HCT116 (cell line): ENCODE measurements at regions not wholly inside any gene's neighbourhood (a gene's known extent, or its start where the extent isn't known, plus 50 kb on each side); places are given as distances from the start of the nearest gene placed in this dataset.

Experiments used
- ATAC-seq: fragments of 200-7000 bp; cut with Tn5 transposase; 2 replicates; pipeline ENCODE4 v1.9.1; 2020; ENCODE audit warnings: mild to moderate bottlenecking, moderate library complexity
- BruUV-seq: library from RNA; stranded (reverse); fragments of 400-500 nt; replicated peaks from 2 replicates; lab custom pipeline; 2021; lab: Mats Ljungman, UMichigan
- CTCF ChIA-PET: fragments of 300-600 bp; sonication (Branson Sonifier 250); formaldehyde crosslinking; loops from one replicate; lab custom pipeline; 2021; ENCODE audit warnings: antibody characterized with exemption; lab: Charles Lee
- POLR2A ChIA-PET: fragments of 300-600, 350-600 bp; sonication (Branson Sonifier 250); formaldehyde crosslinking; loops from one replicate; lab custom pipeline; 2021; ENCODE audit warnings: antibody characterized with exemption; lab: Charles Lee
- RAD21 ChIA-PET, 2 experiments: fragments of 300-600 bp; sonication (Branson Sonifier 250); formaldehyde crosslinking; loops; one replicate each; lab custom pipeline; 2023; ENCODE audit warnings: low total read pairs in 2 of 2; ENCODE audit not compliant: uncharacterized antibody in 2 of 2, unreplicated experiment in 2 of 2, low non-redundant PET in 1 of 2; lab: Charles Lee
- DNase-seq: peaks from one replicate; pipeline ENCODE4 v3.0.0-alpha.2; 2010; ENCODE audit warnings: low read depth, low spot score
- H2AFZ ChIP-seq: fragments of 200-600 bp; shearing (Covaris generic), sonication (generic); 2 replicates; pipeline ENCODE4 v1.6.1; 2017; ENCODE audit warnings: low read depth, mixed run types, mixed read lengths, antibody characterized with exemption, low read length; ENCODE audit not compliant: poor library complexity, severe bottlenecking
- H3K27ac ChIP-seq: 2 replicates; pipeline ENCODE4 v1.5.1; 2012; ENCODE audit warnings: low read depth, low read length
- H3K27me3 ChIP-seq: fragments of 200-600 bp; sonication (generic); 2 replicates; pipeline ENCODE4 v1.6.1; 2016; ENCODE audit warnings: mixed run types, low read length, mixed read lengths; ENCODE audit not compliant: insufficient read depth
- H3K36me3 ChIP-seq, 2 experiments: fragments of 200-500 bp in 1 of 2; fragments of 200-600 bp in 1 of 2; sonication (Bioruptor generic) in 1 of 2; sonication (generic) in 1 of 2; 2 replicates each; pipeline versions ENCODE4 v1.5.1 to v1.6.1; 2014 to 2016; ENCODE audit warnings: low read length in 2 of 2, inconsistent platforms in 1 of 2, mixed read lengths in 1 of 2, mixed run types in 1 of 2; ENCODE audit not compliant: insufficient read depth in 2 of 2, control insufficient read depth in 1 of 2
- H3K4me1 ChIP-seq, 2 experiments: fragments of 200-600 bp in 1 of 2; sonication (generic) in 1 of 2; 2 replicates each; pipeline versions ENCODE4 v1.5.1 to v1.6.1; 2012 to 2017; ENCODE audit warnings: low read length in 2 of 2, inconsistent platforms in 1 of 2, mild to moderate bottlenecking in 1 of 2, mixed read lengths in 1 of 2, mixed run types in 1 of 2, moderate library complexity in 1 of 2; ENCODE audit not compliant: insufficient read depth in 2 of 2, control insufficient read depth in 1 of 2
- H3K4me2 ChIP-seq: fragments of 200-600 bp; sonication (generic); 2 replicates; pipeline ENCODE4 v1.6.1; 2017; ENCODE audit warnings: mixed run types, low read length, mixed read lengths
- H3K4me3 ChIP-seq, 2 experiments: fragments of 200-600 bp in 1 of 2; sonication (generic) in 1 of 2; replicated peaks in 1 of 2; 2 replicates each; pipeline ENCODE4 v1.5.1; 2011 to 2016; ENCODE audit warnings: low read length in 2 of 2, control low read depth in 1 of 2, low read depth in 1 of 2, mild to moderate bottlenecking in 1 of 2, mixed read lengths in 1 of 2, mixed run types in 1 of 2
- H3K79me2 ChIP-seq: fragments of 200-600 bp; sonication (generic); 2 replicates; pipeline ENCODE4 v1.6.1; 2017; ENCODE audit warnings: mild to moderate bottlenecking, mixed run types, low read length, moderate library complexity, mixed read lengths; ENCODE audit not compliant: insufficient read depth
- H3K9ac ChIP-seq: fragments of 200-600 bp; sonication (generic); 2 replicates; pipeline ENCODE4 v1.6.1; 2016; ENCODE audit warnings: low read length, mixed read lengths
- H3K9me2 ChIP-seq: fragments of 200-600 bp; sonication (generic), shearing (Covaris generic); 2 replicates; pipeline ENCODE4 v1.6.1; 2017; ENCODE audit warnings: mixed run types, mild to moderate bottlenecking, moderate library complexity; ENCODE audit not compliant: insufficient read depth
- H3K9me3 ChIP-seq, 2 experiments: fragments of 200-500 bp in 1 of 2; fragments of 200-600 bp in 1 of 2; sonication (Bioruptor generic) in 1 of 2; sonication (generic) in 1 of 2; 2 replicates each; pipeline ENCODE4 v1.6.1; 2014 to 2017; ENCODE audit warnings: low read length in 2 of 2, mixed read lengths in 2 of 2, inconsistent platforms in 1 of 2, low read depth in 1 of 2, mild to moderate bottlenecking in 1 of 2, mixed run types in 1 of 2, moderate library complexity in 1 of 2; ENCODE audit not compliant: control insufficient read depth in 1 of 2, insufficient read depth in 1 of 2
- H4K20me1 ChIP-seq: fragments of 200-600 bp; sonication (generic), shearing (Covaris generic); 2 replicates; pipeline ENCODE4 v1.6.1; 2017; ENCODE audit warnings: mixed run types, mild to moderate bottlenecking, moderate library complexity; ENCODE audit not compliant: insufficient read depth
- CBX3 ChIP-seq: IDR thresholded peaks from 2 replicates; pipeline ENCODE4 v1.6.1; 2012; ENCODE audit warnings: low read depth
- EGR1 ChIP-seq: IDR thresholded peaks from 2 replicates; pipeline ENCODE4 v1.6.1; 2012; ENCODE audit warnings: low read depth
- EZH2 ChIP-seq: fragments of 200-600 bp; sonication (generic); IDR thresholded peaks from 2 replicates; pipeline ENCODE4 v1.6.1; 2017; ENCODE audit warnings: antibody characterized with exemption, mixed run types
- FOSL1 ChIP-seq: IDR thresholded peaks from 2 replicates; pipeline ENCODE4 v1.6.1; 2012; ENCODE audit warnings: low read depth
- JUND ChIP-seq: IDR thresholded peaks from 2 replicates; pipeline ENCODE4 v1.6.1; 2012
- POLR2A ChIP-seq: IDR thresholded peaks from 2 replicates; pipeline ENCODE4 v1.7.0; 2011; ENCODE audit warnings: borderline replicate concordance; ENCODE audit not compliant: insufficient read depth, insufficient read length; ENCODE audit errors: extremely low read depth
- POLR2AphosphoS5 ChIP-seq: IDR thresholded peaks from 2 replicates; pipeline ENCODE4 v1.6.1; 2011; ENCODE audit warnings: mild to moderate bottlenecking, low read depth, low read length, moderate library complexity
- RAD21 ChIP-seq: IDR thresholded peaks from 2 replicates; pipeline ENCODE4 v1.6.1; 2012; ENCODE audit warnings: low read depth, mild to moderate bottlenecking
- SIN3A ChIP-seq: IDR thresholded peaks from 2 replicates; pipeline ENCODE4 v1.6.1; 2012; ENCODE audit warnings: low read depth
- SRF ChIP-seq: IDR thresholded peaks from 2 replicates; pipeline ENCODE4 v1.6.1; 2012; ENCODE audit warnings: low read depth
- ZFX ChIP-seq: fragments of 450-650 bp; IDR thresholded peaks from 2 replicates; pipeline ENCODE4 v1.6.1; 2017
- ZNF274 ChIP-seq: fragments of 200-500 bp; sonication (Bioruptor generic); IDR thresholded peaks from 2 replicates; pipeline ENCODE4 v1.6.1; 2014; ENCODE audit warnings: mild to moderate bottlenecking, low read depth, low read length, inconsistent platforms
- intact Hi-C: fragments of 100-400 bp; cut with micrococcal nuclease; formaldehyde crosslinking; loops from 2 replicates; pipeline ENCODE4 v1.10.0; 2022
- TF ChIP-seq, protein P1 (sequence below): IDR thresholded peaks from 2 replicates; pipeline ENCODE4 v1.6.1; 2012; ENCODE audit warnings: low read depth
- TF ChIP-seq, protein P2 (sequence below), 3 experiments: fragments of 200-600 bp in 1 of 3; sonication (generic) in 1 of 3; IDR thresholded peaks in 2 of 3; conservative IDR thresholded peaks in 1 of 3; 2 replicates each; pipeline ENCODE4 v1.5.1; 2012 to 2017; ENCODE audit warnings: low read depth in 2 of 3, low read length in 2 of 3, antibody characterized with exemption in 1 of 3, borderline replicate concordance in 1 of 3, control low read depth in 1 of 3, mild to moderate bottlenecking in 1 of 3, mixed read lengths in 1 of 3, mixed run types in 1 of 3, moderate library complexity in 1 of 3; ENCODE audit not compliant: insufficient read depth in 1 of 3
- TF ChIP-seq, protein P3 (sequence below): IDR thresholded peaks from 2 replicates; pipeline ENCODE4 v1.6.1; 2012

DNA sequence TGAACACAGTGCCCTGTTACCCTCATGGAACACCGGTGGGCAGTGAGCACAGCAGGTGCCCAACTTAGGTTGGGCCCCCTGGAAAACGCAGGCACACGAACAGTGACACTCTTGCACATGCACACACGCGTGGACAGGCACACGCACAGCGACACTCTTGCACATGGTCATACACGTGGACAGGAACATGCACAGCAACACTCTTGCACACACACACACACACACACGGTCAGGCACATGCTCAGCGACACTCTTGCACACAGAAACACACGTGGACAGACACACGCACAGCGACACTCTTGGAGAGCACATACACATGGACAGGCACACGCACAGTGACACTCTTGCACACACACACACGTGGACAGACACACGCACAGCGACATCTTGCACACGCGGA is 559.4 kb upstream of the ADAMTS16 start:
- Histone ChIP-seq H3K4me3 (no peak overlapping the region), H3K9me3 (peaks cover 17 to 31% of the 10 kb centered on the region in 2 experiments; a peak in 2 of 4 replicates), H3K27ac (no peak overlapping the region), H3K79me2 (no peaks in the 10 kb centered on the region), H3K9me2 (no peaks in the 10 kb centered on the region), H2AFZ (no peak overlapping the region), H4K20me1 (no peaks in the 10 kb centered on the region), H3K36me3 (no peaks in the 10 kb centered on the region), H3K9ac (no peak overlapping the region), H3K4me1 (no peaks in the 10 kb centered on the region), H3K4me2 (no peak overlapping the region), H3K27me3 (no peaks in the 10 kb centered on the region)
- ChIA-PET POLR2A (no interaction called here), RAD21 (no interaction called here), CTCF (no interaction called here)
- BruUV-seq = no TSS peak
- intact Hi-C loops = no loop called here
- TF ChIP-seq JUND (no peak), ZNF274 (no peak), EZH2 (no peak), SIN3A (no peak), CBX3 (no peak), RAD21 (no peak), FOSL1 (no peak), POLR2A (no peak), SRF (no peak), POLR2AphosphoS5 (no peak), EGR1 (no peak), ZFX (no peak)
- TF ChIP-seq, protein P1, sequence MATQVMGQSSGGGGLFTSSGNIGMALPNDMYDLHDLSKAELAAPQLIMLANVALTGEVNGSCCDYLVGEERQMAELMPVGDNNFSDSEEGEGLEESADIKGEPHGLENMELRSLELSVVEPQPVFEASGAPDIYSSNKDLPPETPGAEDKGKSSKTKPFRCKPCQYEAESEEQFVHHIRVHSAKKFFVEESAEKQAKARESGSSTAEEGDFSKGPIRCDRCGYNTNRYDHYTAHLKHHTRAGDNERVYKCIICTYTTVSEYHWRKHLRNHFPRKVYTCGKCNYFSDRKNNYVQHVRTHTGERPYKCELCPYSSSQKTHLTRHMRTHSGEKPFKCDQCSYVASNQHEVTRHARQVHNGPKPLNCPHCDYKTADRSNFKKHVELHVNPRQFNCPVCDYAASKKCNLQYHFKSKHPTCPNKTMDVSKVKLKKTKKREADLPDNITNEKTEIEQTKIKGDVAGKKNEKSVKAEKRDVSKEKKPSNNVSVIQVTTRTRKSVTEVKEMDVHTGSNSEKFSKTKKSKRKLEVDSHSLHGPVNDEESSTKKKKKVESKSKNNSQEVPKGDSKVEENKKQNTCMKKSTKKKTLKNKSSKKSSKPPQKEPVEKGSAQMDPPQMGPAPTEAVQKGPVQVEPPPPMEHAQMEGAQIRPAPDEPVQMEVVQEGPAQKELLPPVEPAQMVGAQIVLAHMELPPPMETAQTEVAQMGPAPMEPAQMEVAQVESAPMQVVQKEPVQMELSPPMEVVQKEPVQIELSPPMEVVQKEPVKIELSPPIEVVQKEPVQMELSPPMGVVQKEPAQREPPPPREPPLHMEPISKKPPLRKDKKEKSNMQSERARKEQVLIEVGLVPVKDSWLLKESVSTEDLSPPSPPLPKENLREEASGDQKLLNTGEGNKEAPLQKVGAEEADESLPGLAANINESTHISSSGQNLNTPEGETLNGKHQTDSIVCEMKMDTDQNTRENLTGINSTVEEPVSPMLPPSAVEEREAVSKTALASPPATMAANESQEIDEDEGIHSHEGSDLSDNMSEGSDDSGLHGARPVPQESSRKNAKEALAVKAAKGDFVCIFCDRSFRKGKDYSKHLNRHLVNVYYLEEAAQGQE = no peak
- TF ChIP-seq, protein P2, sequence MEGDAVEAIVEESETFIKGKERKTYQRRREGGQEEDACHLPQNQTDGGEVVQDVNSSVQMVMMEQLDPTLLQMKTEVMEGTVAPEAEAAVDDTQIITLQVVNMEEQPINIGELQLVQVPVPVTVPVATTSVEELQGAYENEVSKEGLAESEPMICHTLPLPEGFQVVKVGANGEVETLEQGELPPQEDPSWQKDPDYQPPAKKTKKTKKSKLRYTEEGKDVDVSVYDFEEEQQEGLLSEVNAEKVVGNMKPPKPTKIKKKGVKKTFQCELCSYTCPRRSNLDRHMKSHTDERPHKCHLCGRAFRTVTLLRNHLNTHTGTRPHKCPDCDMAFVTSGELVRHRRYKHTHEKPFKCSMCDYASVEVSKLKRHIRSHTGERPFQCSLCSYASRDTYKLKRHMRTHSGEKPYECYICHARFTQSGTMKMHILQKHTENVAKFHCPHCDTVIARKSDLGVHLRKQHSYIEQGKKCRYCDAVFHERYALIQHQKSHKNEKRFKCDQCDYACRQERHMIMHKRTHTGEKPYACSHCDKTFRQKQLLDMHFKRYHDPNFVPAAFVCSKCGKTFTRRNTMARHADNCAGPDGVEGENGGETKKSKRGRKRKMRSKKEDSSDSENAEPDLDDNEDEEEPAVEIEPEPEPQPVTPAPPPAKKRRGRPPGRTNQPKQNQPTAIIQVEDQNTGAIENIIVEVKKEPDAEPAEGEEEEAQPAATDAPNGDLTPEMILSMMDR (IDR thresholded peaks at IDR 0.05 in 2 of 3, conservative IDR thresholded peaks at IDR 0.05 in 1 of 3; ENCODE audit: borderline replicate concordance in 1 of 3, insufficient read depth in 1 of 3, low read depth in 2 of 3, low read length in 2 of 3) = no peak
- TF ChIP-seq, protein P3, sequence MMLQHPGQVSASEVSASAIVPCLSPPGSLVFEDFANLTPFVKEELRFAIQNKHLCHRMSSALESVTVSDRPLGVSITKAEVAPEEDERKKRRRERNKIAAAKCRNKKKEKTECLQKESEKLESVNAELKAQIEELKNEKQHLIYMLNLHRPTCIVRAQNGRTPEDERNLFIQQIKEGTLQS = no peak
- DNase-seq (no peak), ATAC-seq (no peak)
